Natural killer cell (primary cell): ENCODE measurements at regions not wholly inside any gene's neighbourhood (a gene's known extent, or its start where the extent isn't known, plus 50 kb on each side); places are given as distances from the start of the nearest gene placed in this dataset.

Experiments used
- ATAC-seq, 3 donors: fragments of 150-1000 bp in 2 of 3; fragments of 200-7000 bp in 1 of 3; cut with Tn5 transposase; 1 replicate in 1 of 3; 2 replicates in 2 of 3; pipeline ENCODE4 v1.10.0; 2021; ENCODE audit warnings: mild to moderate bottlenecking in 2 of 3, moderate library complexity in 2 of 3
- DNase-seq, 2 donors: peaks; one replicate each; pipeline versions ENCODE4 v3.0.0 to v3.0.0-alpha.2; 2013 to 2021; ENCODE audit warnings: mixed read lengths in 1 of 2
- H3K27ac ChIP-seq: one replicate; pipeline ENCODE4 v1.5.1; 2013; ENCODE audit warnings: mild to moderate bottlenecking, low read length
- H3K27me3 ChIP-seq: one replicate; pipeline ENCODE4 v1.6.1; 2013; ENCODE audit warnings: low read length; ENCODE audit not compliant: control insufficient read depth, insufficient read depth
- H3K36me3 ChIP-seq: one replicate; pipeline ENCODE4 v1.6.1; 2013; ENCODE audit warnings: low read length; ENCODE audit not compliant: control insufficient read depth, insufficient read depth
- H3K4me1 ChIP-seq: one replicate; pipeline ENCODE4 v1.6.1; 2013; ENCODE audit warnings: low read length; ENCODE audit not compliant: control insufficient read depth, insufficient read depth
- H3K4me3 ChIP-seq: one replicate; pipeline ENCODE4 v1.5.1; 2013; ENCODE audit warnings: low read length
- H3K9me3 ChIP-seq: one replicate; pipeline ENCODE4 v1.6.1; 2013; ENCODE audit warnings: low read length; ENCODE audit not compliant: control insufficient read depth, insufficient read depth
- H3K27ac Mint-ChIP-seq, 2 donors: one replicate each; pipeline ENCODE4 v1.8.0; 2022; ENCODE audit warnings: mild to moderate bottlenecking in 2 of 2, mixed read lengths in 2 of 2, moderate library complexity in 1 of 2
- H3K27me3 Mint-ChIP-seq, 2 donors: one replicate each; pipeline ENCODE4 v1.8.0; 2022; ENCODE audit warnings: low read depth in 2 of 2, mixed read lengths in 2 of 2
- H3K36me3 Mint-ChIP-seq: one replicate; pipeline ENCODE4 v1.8.0; 2022; ENCODE audit warnings: mixed read lengths
- H3K4me1 Mint-ChIP-seq, 2 donors: one replicate each; pipeline ENCODE4 v1.8.0; 2022; ENCODE audit warnings: mixed read lengths in 2 of 2
- H3K4me3 Mint-ChIP-seq: one replicate; pipeline ENCODE4 v1.8.0; 2022; ENCODE audit warnings: mild to moderate bottlenecking, moderate library complexity, mixed read lengths
- H3K9me3 Mint-ChIP-seq, 2 donors: one replicate each; pipeline ENCODE4 v1.8.0; 2022; ENCODE audit warnings: mixed read lengths in 2 of 2
- CTCF ChIP-seq: fragments of 200-600 bp; IDR thresholded peaks from one replicate; pipeline ENCODE4 v1.8.0; 2022; ENCODE audit warnings: antibody characterized with exemption
- WGBS: methylation state at CpG from one replicate; pipeline ENCODE4 v1.1.7; 2013; ENCODE audit warnings: missing lambda C conversion rate; ENCODE audit not compliant: insufficient coverage; 5-methylcytosine and 5-hydroxymethylcytosine counted together
- intact Hi-C: fragments of 100-400 bp; cut with micrococcal nuclease; formaldehyde crosslinking; loops from one replicate; pipeline ENCODE4 v1.14.2; 2022

GRCh38 chr5:4215143-4215542, 619.5 kb downstream of the IRX1 start:
- Histone ChIP-seq H3K36me3 (no peaks in the 10 kb centered on the region), H3K27ac (no peak overlapping the region), H3K4me3 (no peak overlapping the region), H3K27me3 (no peaks in the 10 kb centered on the region), H3K4me1 (no peaks in the 10 kb centered on the region), H3K9me3 (peaks cover 5% of the 10 kb centered on the region)
- H3K36me3 Mint-ChIP-seq: no peaks in the 10 kb centered on the region
- H3K27me3 Mint-ChIP-seq: no peaks in the 10 kb centered on the region
- TF ChIP-seq CTCF: no peak
- no peak overlapping the region for H3K27ac Mint-ChIP-seq
- intact Hi-C loops: no loop called here
- peaks cover 0 to 3% of the 10 kb centered on the region in 2 donors for H3K9me3 Mint-ChIP-seq
- H3K4me3 Mint-ChIP-seq: no peak overlapping the region
- H3K4me1 Mint-ChIP-seq: no peaks in the 10 kb centered on the region
- DNase-seq (no peak), ATAC-seq (no peak)

GRCh38 chr5:4216142-4216541, 620.5 kb downstream of the IRX1 start:
- Histone ChIP-seq H3K27me3 (no peaks in the 10 kb centered on the region), H3K27ac (no peak overlapping the region), H3K4me3 (no peak overlapping the region), H3K9me3 (peaks cover 5% of the 10 kb centered on the region), H3K4me1 (no peaks in the 10 kb centered on the region), H3K36me3 (no peaks in the 10 kb centered on the region)
- intact Hi-C loops: no loop called here
- no peaks in the 10 kb centered on the region for H3K27me3 Mint-ChIP-seq
- H3K4me1 Mint-ChIP-seq: no peaks in the 10 kb centered on the region
- peaks cover 0 to 3% of the 10 kb centered on the region in 2 donors for H3K9me3 Mint-ChIP-seq
- H3K36me3 Mint-ChIP-seq: no peaks in the 10 kb centered on the region
- ATAC-seq (no peak), DNase-seq (no peak)
- WGBS: 82% methylated on average over 3 of the region's 3 CpGs
- no peak for TF ChIP-seq CTCF
- H3K4me3 Mint-ChIP-seq: no peak overlapping the region
- H3K27ac Mint-ChIP-seq: no peak overlapping the region

GRCh38 chr5:4220016-4220415, 624.4 kb downstream of the IRX1 start:
- DNase-seq: no peak
- Mint-ChIP-seq H3K4me3 (no peak overlapping the region), H3K36me3 (no peaks in the 10 kb centered on the region), H3K27ac (no peak overlapping the region), H3K4me1 (no peaks in the 10 kb centered on the region), H3K27me3 (no peaks in the 10 kb centered on the region), H3K9me3 (peaks cover 0 to 5% of the 10 kb centered on the region in 2 donors)
- Histone ChIP-seq H3K27me3 (no peaks in the 10 kb centered on the region), H3K36me3 (no peaks in the 10 kb centered on the region), H3K4me3 (no peak overlapping the region), H3K27ac (no peak overlapping the region), H3K4me1 (no peaks in the 10 kb centered on the region), H3K9me3 (peaks cover 7% of the 10 kb centered on the region)
- TF ChIP-seq CTCF: no peak
- intact Hi-C loops: no loop called here
- WGBS: 91% methylated on average over 6 of the region's 7 CpGs
- ATAC-seq: no peak

GRCh38 chr5:4221048-4221447, 625.4 kb downstream of the IRX1 start:
- H3K4me1 Mint-ChIP-seq: no peaks in the 10 kb centered on the region
- Histone ChIP-seq H3K27me3 (no peaks in the 10 kb centered on the region), H3K4me3 (no peak overlapping the region), H3K4me1 (no peaks in the 10 kb centered on the region), H3K9me3 (peaks cover 7% of the 10 kb centered on the region), H3K36me3 (no peaks in the 10 kb centered on the region), H3K27ac (no peak overlapping the region)
- ATAC-seq (no peak), DNase-seq (no peak)
- no peaks in the 10 kb centered on the region for H3K27me3 Mint-ChIP-seq
- no peak overlapping the region for H3K27ac Mint-ChIP-seq
- TF ChIP-seq CTCF: no peak
- 86% methylated on average over 7 of the region's 8 CpGs for WGBS
- intact Hi-C loops: no loop called here
- H3K36me3 Mint-ChIP-seq: no peaks in the 10 kb centered on the region
- H3K4me3 Mint-ChIP-seq: no peak overlapping the region
- H3K9me3 Mint-ChIP-seq: peaks cover 0 to 3% of the 10 kb centered on the region in 2 donors
